ENCODE measurements at regions not wholly inside any gene's neighbourhood (a gene's known extent, or its start where the extent isn't known, plus 50 kb on each side); places are given as distances from the start of the nearest gene placed in this dataset.
"Not testable (repeated sequence)": the region's sequence is repeated elsewhere in the genome, so short reads cannot be mapped to it uniquely, and the experiment has no call there.

- not testable (repeated sequence) for H3K4me3 Mint-ChIP-seq; H3K27me3 Mint-ChIP-seq; H3K27ac Mint-ChIP-seq; H3K9me3 Mint-ChIP-seq; H3K36me3 Mint-ChIP-seq (ENCODE audit: low read depth); ATAC-seq (replicated peaks); H3K4me1 Mint-ChIP-seq
Measured at GRCh38 chr1:146618582-146618981, 319.5 kb upstream of the NBPF12 start.

GRCh38 chr1:146604681-146605080, 333.4 kb upstream of the NBPF12 start:
- H3K9me3 Mint-ChIP-seq; H3K4me1 Mint-ChIP-seq; H3K36me3 Mint-ChIP-seq (ENCODE audit: low read depth); ATAC-seq (replicated peaks); H3K4me3 Mint-ChIP-seq; H3K27ac Mint-ChIP-seq; H3K27me3 Mint-ChIP-seq: not testable (repeated sequence)

GRCh38 chr1:146600720-146601307, 337.3 kb upstream of the NBPF12 start:
- not testable (repeated sequence) for H3K36me3 Mint-ChIP-seq (ENCODE audit: low read depth); H3K27ac Mint-ChIP-seq; ATAC-seq (replicated peaks); H3K4me1 Mint-ChIP-seq; H3K27me3 Mint-ChIP-seq; H3K9me3 Mint-ChIP-seq; H3K4me3 Mint-ChIP-seq

DNA sequence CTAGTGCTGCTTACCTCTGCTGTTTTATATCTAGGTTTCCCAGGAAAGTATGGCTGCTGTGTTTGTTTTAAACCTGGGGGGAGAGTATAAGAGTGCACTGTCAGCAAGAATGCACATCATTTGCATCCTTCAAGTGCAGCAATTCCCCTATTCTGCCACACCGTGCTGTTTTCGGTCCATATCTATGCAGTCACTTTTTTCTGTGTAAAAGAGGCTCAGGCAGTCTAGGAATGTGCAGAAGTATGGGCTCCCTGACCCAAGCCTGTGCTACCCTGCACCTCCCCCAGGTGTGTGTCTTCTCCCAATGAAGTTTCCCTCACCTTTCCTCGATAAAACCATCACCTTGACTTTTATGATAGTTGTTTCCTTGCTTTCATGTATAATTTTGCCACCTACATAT, 338.2 kb upstream of the NBPF12 start:
- H3K4me1 Mint-ChIP-seq; H3K27ac Mint-ChIP-seq; H3K36me3 Mint-ChIP-seq (ENCODE audit: low read depth); H3K4me3 Mint-ChIP-seq; H3K9me3 Mint-ChIP-seq; H3K27me3 Mint-ChIP-seq; ATAC-seq (replicated peaks): not testable (repeated sequence)

DNA sequence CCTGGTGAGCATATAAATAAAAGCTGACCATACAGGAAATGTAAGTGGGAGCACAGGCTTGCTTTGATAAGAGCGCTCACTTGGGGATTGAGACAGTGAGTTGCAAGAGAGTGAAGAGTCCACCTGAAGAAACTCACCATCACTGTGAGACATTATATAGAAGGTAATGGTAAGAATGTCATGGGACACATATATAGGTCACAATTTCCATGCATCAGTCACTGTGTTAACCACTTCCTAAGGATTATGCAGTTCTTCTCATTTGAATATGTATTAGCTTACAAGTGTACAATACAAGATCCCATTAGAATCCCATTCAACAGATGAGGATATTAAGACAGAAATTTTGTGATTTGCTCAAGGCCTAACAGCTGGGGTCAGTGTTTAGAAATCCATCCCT, 352.4 kb upstream of the NOTCH2NLA start:
- H3K36me3 Mint-ChIP-seq (ENCODE audit: low read depth); ATAC-seq (replicated peaks); H3K4me1 Mint-ChIP-seq; H3K27ac Mint-ChIP-seq; H3K4me3 Mint-ChIP-seq; H3K27me3 Mint-ChIP-seq; H3K9me3 Mint-ChIP-seq: not testable (repeated sequence)

DNA sequence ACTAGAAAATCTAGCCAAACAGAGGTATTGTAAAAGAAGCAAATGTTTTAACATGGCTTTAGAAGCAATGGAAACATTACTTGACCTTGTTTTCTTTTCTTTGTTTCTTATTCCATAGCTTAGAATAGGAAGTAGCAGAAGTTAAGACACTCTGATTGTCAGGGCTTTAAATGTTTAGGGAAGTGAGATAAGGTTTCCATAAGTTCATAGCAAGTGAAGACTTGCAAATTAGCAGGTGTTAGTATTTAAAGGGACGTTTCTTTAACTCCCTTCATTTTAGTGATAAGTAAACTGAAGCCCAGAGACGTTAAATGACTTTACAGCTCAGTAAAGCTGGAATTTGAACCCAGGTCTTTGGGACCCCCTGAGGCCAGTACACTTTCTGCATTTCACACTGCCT, 338.7 kb upstream of the NOTCH2NLA start:
- ATAC-seq (replicated peaks); H3K36me3 Mint-ChIP-seq (ENCODE audit: low read depth); H3K27ac Mint-ChIP-seq; H3K27me3 Mint-ChIP-seq; H3K4me1 Mint-ChIP-seq; H3K4me3 Mint-ChIP-seq; H3K9me3 Mint-ChIP-seq: not testable (repeated sequence)

- H3K27me3 Mint-ChIP-seq; ATAC-seq (replicated peaks); H3K4me1 Mint-ChIP-seq; H3K4me3 Mint-ChIP-seq; H3K9me3 Mint-ChIP-seq; H3K27ac Mint-ChIP-seq; H3K36me3 Mint-ChIP-seq (ENCODE audit: low read depth): not testable (repeated sequence)
Measured at GRCh38 chr1:146558032-146558431, 329.2 kb upstream of the NOTCH2NLA start.

- not testable (repeated sequence) for H3K27me3 Mint-ChIP-seq; H3K4me3 Mint-ChIP-seq; H3K27ac Mint-ChIP-seq; H3K9me3 Mint-ChIP-seq; ATAC-seq (replicated peaks); H3K36me3 Mint-ChIP-seq (ENCODE audit: low read depth); H3K4me1 Mint-ChIP-seq
Measured at GRCh38 chr1:146556405-146556804, 327.6 kb upstream of the NOTCH2NLA start.

DNA sequence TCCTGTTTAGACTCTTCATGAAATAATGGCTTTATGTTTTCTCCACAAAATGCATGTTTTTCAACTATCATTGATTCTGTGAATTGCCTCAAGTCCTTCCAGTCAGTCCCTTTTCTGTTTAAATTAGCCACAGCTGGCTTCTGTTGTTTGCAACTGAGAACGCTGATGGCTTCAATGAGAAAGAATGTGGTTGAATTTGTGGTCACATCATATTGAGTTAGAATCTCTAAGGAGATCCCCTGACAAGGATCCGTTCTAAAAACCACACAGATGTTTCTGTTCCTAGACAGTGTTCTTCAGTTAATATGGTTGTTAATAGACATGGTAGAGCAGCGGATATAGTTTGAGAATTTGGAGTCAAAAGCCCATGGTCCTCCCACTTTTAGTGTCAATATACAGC, 323.6 kb upstream of the NOTCH2NLA start:
- H3K27ac Mint-ChIP-seq; H3K36me3 Mint-ChIP-seq (ENCODE audit: low read depth); H3K4me1 Mint-ChIP-seq; H3K4me3 Mint-ChIP-seq; ATAC-seq (replicated peaks); H3K27me3 Mint-ChIP-seq; H3K9me3 Mint-ChIP-seq: not testable (repeated sequence)

- ATAC-seq (replicated peaks); H3K27ac Mint-ChIP-seq; H3K9me3 Mint-ChIP-seq; H3K27me3 Mint-ChIP-seq; H3K4me1 Mint-ChIP-seq; H3K36me3 Mint-ChIP-seq (ENCODE audit: low read depth); H3K4me3 Mint-ChIP-seq: not testable (repeated sequence)
Measured at GRCh38 chr1:146548684-146549083, 319.9 kb upstream of the NOTCH2NLA start.

- H3K27ac Mint-ChIP-seq; H3K9me3 Mint-ChIP-seq; H3K27me3 Mint-ChIP-seq; H3K4me3 Mint-ChIP-seq; ATAC-seq (replicated peaks); H3K36me3 Mint-ChIP-seq (ENCODE audit: low read depth); H3K4me1 Mint-ChIP-seq: not testable (repeated sequence)
Measured at GRCh38 chr1:146546189-146546588, 317.4 kb upstream of the NOTCH2NLA start.

GRCh38 chr1:146537775-146538373, 309.1 kb upstream of the NOTCH2NLA start:
- peak; percentile 44 for ATAC-seq (replicated peaks)
- not testable (repeated sequence) for H3K27ac Mint-ChIP-seq

DNA sequence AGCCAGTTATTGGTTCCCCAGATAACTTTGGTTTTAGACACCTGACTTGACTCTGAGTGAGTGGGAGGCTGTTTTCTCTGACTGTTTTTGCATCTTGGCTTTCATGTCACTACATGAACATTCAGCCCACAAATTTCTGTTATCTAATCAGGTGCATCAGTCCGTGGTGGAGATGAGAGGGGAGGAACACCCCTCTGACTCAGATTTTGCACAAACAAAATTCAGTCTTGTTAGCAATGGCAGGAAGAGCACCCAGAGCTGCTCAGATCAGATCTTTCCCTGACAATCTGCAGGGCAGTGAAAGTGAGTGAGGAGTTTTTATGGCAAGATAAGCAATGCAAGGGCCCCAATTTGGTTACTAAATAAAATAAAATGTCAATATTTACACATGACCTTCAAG, 307.2 kb upstream of the NOTCH2NLA start:
- H3K27ac Mint-ChIP-seq; H3K36me3 Mint-ChIP-seq (ENCODE audit: low read depth); H3K27me3 Mint-ChIP-seq; H3K4me1 Mint-ChIP-seq; H3K9me3 Mint-ChIP-seq; H3K4me3 Mint-ChIP-seq: not testable (repeated sequence)
- ATAC-seq (replicated peaks) = peak; percentile 66

More at GRCh38 chr1:146537775-146538373, 309.1 kb upstream of the NOTCH2NLA start:
- H3K27me3 Mint-ChIP-seq; H3K4me1 Mint-ChIP-seq; H3K36me3 Mint-ChIP-seq (ENCODE audit: low read depth); H3K4me3 Mint-ChIP-seq; H3K9me3 Mint-ChIP-seq: not testable (repeated sequence)

GRCh38 chr1:146535575-146535974, 306.8 kb upstream of the NOTCH2NLA start:
- H3K36me3 Mint-ChIP-seq (ENCODE audit: low read depth); H3K4me1 Mint-ChIP-seq; H3K4me3 Mint-ChIP-seq; H3K9me3 Mint-ChIP-seq; H3K27me3 Mint-ChIP-seq; H3K27ac Mint-ChIP-seq: not testable (repeated sequence)
- peak; percentile 19 for ATAC-seq (replicated peaks)

GRCh38 chr1:146530958-146531357, 302.1 kb upstream of the NOTCH2NLA start:
- not testable (repeated sequence) for H3K4me3 Mint-ChIP-seq; H3K9me3 Mint-ChIP-seq; H3K27ac Mint-ChIP-seq; H3K4me1 Mint-ChIP-seq; H3K27me3 Mint-ChIP-seq; ATAC-seq (replicated peaks); H3K36me3 Mint-ChIP-seq (ENCODE audit: low read depth)

DNA sequence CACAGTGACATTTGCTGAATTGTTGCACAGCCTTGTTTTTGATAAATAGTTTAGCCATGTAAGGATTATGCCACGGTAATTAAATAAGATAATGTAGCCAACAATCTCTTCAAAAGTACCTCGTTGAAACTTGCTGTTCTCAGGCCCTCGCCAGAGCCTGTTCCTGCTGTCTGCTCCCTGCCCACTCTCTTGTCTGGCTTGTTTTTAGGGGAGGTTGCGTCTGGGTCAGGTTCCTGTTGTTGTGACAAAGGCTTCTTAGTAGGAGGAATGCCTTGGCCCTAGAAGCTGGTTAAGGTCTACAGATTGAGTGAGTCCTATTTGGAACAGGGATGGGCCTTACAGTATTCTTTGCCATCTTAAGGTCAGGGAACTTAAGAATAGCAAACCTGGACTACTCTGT, 294.0 kb upstream of the NOTCH2NLA start:
- H3K27ac Mint-ChIP-seq; ATAC-seq (replicated peaks); H3K9me3 Mint-ChIP-seq; H3K27me3 Mint-ChIP-seq; H3K4me1 Mint-ChIP-seq; H3K4me3 Mint-ChIP-seq; H3K36me3 Mint-ChIP-seq (ENCODE audit: low read depth): not testable (repeated sequence)

Data from activated T-helper 17 cell treated with anti-CD3 and anti-CD28 coated beads, Interleukin-2, amount 50 U/mL, for 72 hours (primary cell).